NCI-H1930 (cell line): ENCODE measurements at regions not wholly inside any gene's neighbourhood (a gene's known extent, or its start where the extent isn't known, plus 50 kb on each side); places are given as distances from the start of the nearest gene placed in this dataset.
"Not testable (repeated sequence)": the region's sequence is repeated elsewhere in the genome, so short reads cannot be mapped to it uniquely, and the experiment has no call there.

Experiments used
- DNase-seq, 2 experiments: peaks; one replicate each; lab custom pipeline; 2025; lab: John Stamatoyannopoulos, UW

- no peak for DNase-seq
Measured at GRCh38 chr18:1416074-1416473, 511.4 kb downstream of the ADCYAP1 start.

GRCh38 chr18:1421502-1421901 is 516.8 kb downstream of the ADCYAP1 start:
- DNase-seq: no peak

- no peak for DNase-seq
Measured at GRCh38 chr18:1422634-1423033, 518.0 kb downstream of the ADCYAP1 start.

- no peak for DNase-seq
Measured at GRCh38 chr18:1425679-1426078, 521.0 kb downstream of the ADCYAP1 start.

GRCh38 chr18:1435487-1435886 is 530.8 kb downstream of the ADCYAP1 start:
- DNase-seq: no peak

- no peak for DNase-seq
Measured at GRCh38 chr18:1436199-1436598, 531.5 kb downstream of the ADCYAP1 start.

GRCh38 chr18:1438458-1438910 is 533.8 kb downstream of the ADCYAP1 start:
- DNase-seq: no peak

- DNase-seq: no peak
Measured at GRCh38 chr18:1438967-1439366, 534.3 kb downstream of the ADCYAP1 start.

- not testable (repeated sequence) for DNase-seq
Measured at GRCh38 chr18:1444062-1444461, 539.4 kb downstream of the ADCYAP1 start.

- no peak for DNase-seq
Measured at GRCh38 chr18:1446765-1447164, 542.1 kb downstream of the ADCYAP1 start.

- no peak for DNase-seq
Measured at GRCh38 chr18:1452821-1453220, 548.1 kb downstream of the ADCYAP1 start.

- no peak for DNase-seq
Measured at GRCh38 chr18:1455605-1456004, 550.9 kb downstream of the ADCYAP1 start.

- DNase-seq: no peak
Measured at GRCh38 chr18:1458547-1458946, 553.9 kb downstream of the ADCYAP1 start.

GRCh38 chr18:1463981-1464380 is 559.3 kb downstream of the ADCYAP1 start:
- DNase-seq: no peak

- DNase-seq: no peak
Measured at GRCh38 chr18:1464444-1465217, 560.0 kb downstream of the ADCYAP1 start.

- no peak for DNase-seq
Measured at GRCh38 chr18:1466035-1466434, 561.4 kb downstream of the ADCYAP1 start.

- DNase-seq: no peak
Measured at GRCh38 chr18:1467461-1467964, 562.8 kb downstream of the ADCYAP1 start.

GRCh38 chr18:1468550-1468949 is 563.9 kb downstream of the ADCYAP1 start:
- DNase-seq: no peak

GRCh38 chr18:1475867-1476266 is 571.2 kb downstream of the ADCYAP1 start:
- DNase-seq: no peak

GRCh38 chr18:1480309-1480708 is 575.6 kb downstream of the ADCYAP1 start:
- DNase-seq: no peak

GRCh38 chr18:1481577-1481976 is 576.9 kb downstream of the ADCYAP1 start:
- no peak for DNase-seq

GRCh38 chr18:1483385-1483784 is 578.7 kb downstream of the ADCYAP1 start:
- DNase-seq: no peak

GRCh38 chr18:1487457-1487856 is 582.8 kb downstream of the ADCYAP1 start:
- DNase-seq: no peak

- DNase-seq: no peak
Measured at GRCh38 chr18:1488394-1488793, 583.7 kb downstream of the ADCYAP1 start.
